ENCODE measurements at regions not wholly inside any gene's neighbourhood (a gene's known extent, or its start where the extent isn't known, plus 50 kb on each side); places are given as distances from the start of the nearest gene placed in this dataset.

GRCh38 chr4:3715855-3716630 lies 50.1 kb upstream of the ADRA2C start:
- DNase-seq: no peak

GRCh38 chr4:3715061-3715854 lies 50.9 kb upstream of the ADRA2C start:
- DNase-seq: no peak

- no peak for DNase-seq
These were observed 51.6 kb upstream of the ADRA2C start for GRCh38 chr4:3714642-3715001.

GRCh38 chr4:3713817-3714641 lies 52.2 kb upstream of the ADRA2C start:
- no peak for DNase-seq

- DNase-seq: no peak
These were observed 52.8 kb upstream of the ADRA2C start for GRCh38 chr4:3713346-3713745.

- DNase-seq: no peak
These were observed 53.2 kb upstream of the ADRA2C start for GRCh38 chr4:3712936-3713335.

GRCh38 chr4:3712112-3712805 lies 53.9 kb upstream of the ADRA2C start:
- no peak for DNase-seq

- DNase-seq: no peak
These were observed 54.7 kb upstream of the ADRA2C start for GRCh38 chr4:3711183-3712111.

- no peak for DNase-seq
These were observed 55.6 kb upstream of the ADRA2C start for GRCh38 chr4:3710451-3711182.

- no peak for DNase-seq
These were observed 56.2 kb upstream of the ADRA2C start for GRCh38 chr4:3709846-3710441.

- DNase-seq: no peak
These were observed 56.9 kb upstream of the ADRA2C start for GRCh38 chr4:3709061-3709845.

- no peak for DNase-seq
These were observed 57.6 kb upstream of the ADRA2C start for GRCh38 chr4:3708611-3709010.

- DNase-seq: peak; percentile 73
These were observed 58.1 kb upstream of the ADRA2C start for GRCh38 chr4:3708103-3708510.

- no peak for DNase-seq
These were observed 58.6 kb upstream of the ADRA2C start for GRCh38 chr4:3707423-3708102.

- no peak for DNase-seq
These were observed 59.4 kb upstream of the ADRA2C start for GRCh38 chr4:3706565-3707422.

GRCh38 chr4:3706111-3706511 lies 60.1 kb upstream of the ADRA2C start:
- no peak for DNase-seq

- DNase-seq: no peak
These were observed 60.8 kb upstream of the ADRA2C start for GRCh38 chr4:3705236-3705987.
